ENCODE measurements at regions not wholly inside any gene's neighbourhood (a gene's known extent, or its start where the extent isn't known, plus 50 kb on each side); places are given as distances from the start of the nearest gene placed in this dataset.

GRCh38 chr15:38618242-38618955 lies 53.8 kb upstream of the RASGRP1 start:
- H3F3A ChIP-seq (ENCODE audit: insufficient read depth, low read length, poor library complexity, severe bottlenecking) = no peaks in the 10 kb centered on the region
- H4K20me1 ChIP-seq (ENCODE audit: insufficient read depth) = no peaks in the 10 kb centered on the region
- H3K27ac ChIP-seq (ENCODE audit: low read length) = no peak overlapping the region
- no peak overlapping the region for H3K4me2 ChIP-seq (ENCODE audit: low read length)
- no peak overlapping the region for H3K9ac ChIP-seq (ENCODE audit: low read length)
- H3K79me2 ChIP-seq (replicated peaks; ENCODE audit: insufficient read depth, low read length) = no peaks in the 10 kb centered on the region
- H3K4me3 ChIP-seq (ENCODE audit: low read length) = no peak overlapping the region
- no peaks in the 10 kb centered on the region for H3K36me3 ChIP-seq (ENCODE audit: insufficient read depth, low read length)
- no peak overlapping the region for H2AFZ ChIP-seq (ENCODE audit: low read depth, low read length)
- no peaks in the 10 kb centered on the region for H3K9me3 ChIP-seq (ENCODE audit: low read length)
- TF ChIP-seq EZH2 (IDR thresholded peaks at IDR 0.05; ENCODE audit: borderline replicate concordance, insufficient read depth, low read length, poor library complexity, severe bottlenecking) = no peak
- TF ChIP-seq SMC3 (conservative IDR thresholded peaks at IDR 0.05; ENCODE audit: poor library complexity) = no peak
- TF ChIP-seq TAF1 (IDR thresholded peaks at IDR 0.05; ENCODE audit: low read depth) = no peak
- TF ChIP-seq REST (IDR thresholded peaks at IDR 0.05; ENCODE audit: borderline replicate concordance) = no peak
- TF ChIP-seq EP300 (conservative IDR thresholded peaks at IDR 0.05; ENCODE audit: poor library complexity, severe bottlenecking) = no peak
- TF ChIP-seq POLR2AphosphoS5 (IDR thresholded peaks at IDR 0.05) = no peak
- H3K27me3 ChIP-seq (ENCODE audit: insufficient read depth, low read depth, low read length) = no peaks in the 10 kb centered on the region
- no peaks in the 10 kb centered on the region for H3K9me2 ChIP-seq (ENCODE audit: insufficient read depth, low read length)

GRCh38 chr15:38620098-38620497 lies 55.5 kb upstream of the RASGRP1 start:
- TF ChIP-seq EP300 (conservative IDR thresholded peaks at IDR 0.05; ENCODE audit: poor library complexity, severe bottlenecking) (no peak), POLR2AphosphoS5 (IDR thresholded peaks at IDR 0.05) (no peak), RAD21 (conservative IDR thresholded peaks at IDR 0.05) (no peak), TAF1 (IDR thresholded peaks at IDR 0.05; ENCODE audit: low read depth) (no peak), SMC3 (conservative IDR thresholded peaks at IDR 0.05; ENCODE audit: poor library complexity) (no peak), CTCF (IDR thresholded peaks at IDR 0.05; ENCODE audit: poor library complexity, severe bottlenecking) (no peak), MXI1 (conservative IDR thresholded peaks at IDR 0.05; ENCODE audit: poor library complexity, severe bottlenecking) (no peak), REST (IDR thresholded peaks at IDR 0.05; ENCODE audit: borderline replicate concordance) (no peak), EZH2 (IDR thresholded peaks at IDR 0.05; ENCODE audit: borderline replicate concordance, insufficient read depth, low read length, poor library complexity, severe bottlenecking) (no peak)
- Histone ChIP-seq H3K36me3 (ENCODE audit: insufficient read depth, low read length) (no peaks in the 10 kb centered on the region), H3F3A (ENCODE audit: insufficient read depth, low read length, poor library complexity, severe bottlenecking) (no peaks in the 10 kb centered on the region), H3K4me3 (ENCODE audit: low read length) (no peak overlapping the region), H3K9me2 (ENCODE audit: insufficient read depth, low read length) (no peaks in the 10 kb centered on the region), H4K20me1 (ENCODE audit: insufficient read depth) (no peaks in the 10 kb centered on the region), H2AFZ (ENCODE audit: low read depth, low read length) (no peak overlapping the region), H3K9ac (ENCODE audit: low read length) (no peak overlapping the region), H3K9me3 (ENCODE audit: low read length) (no peaks in the 10 kb centered on the region), H3K79me2 (replicated peaks; ENCODE audit: insufficient read depth, low read length) (no peaks in the 10 kb centered on the region), H3K27ac (ENCODE audit: low read length) (no peak overlapping the region), H3K27me3 (ENCODE audit: insufficient read depth, low read depth, low read length) (no peaks in the 10 kb centered on the region), H3K4me2 (ENCODE audit: low read length) (no peak overlapping the region)
